ENCODE measurements at regions not wholly inside any gene's neighbourhood (a gene's known extent, or its start where the extent isn't known, plus 50 kb on each side); places are given as distances from the start of the nearest gene placed in this dataset.
"Not testable (repeated sequence)": the region's sequence is repeated elsewhere in the genome, so short reads cannot be mapped to it uniquely, and the experiment has no call there.

DNA sequence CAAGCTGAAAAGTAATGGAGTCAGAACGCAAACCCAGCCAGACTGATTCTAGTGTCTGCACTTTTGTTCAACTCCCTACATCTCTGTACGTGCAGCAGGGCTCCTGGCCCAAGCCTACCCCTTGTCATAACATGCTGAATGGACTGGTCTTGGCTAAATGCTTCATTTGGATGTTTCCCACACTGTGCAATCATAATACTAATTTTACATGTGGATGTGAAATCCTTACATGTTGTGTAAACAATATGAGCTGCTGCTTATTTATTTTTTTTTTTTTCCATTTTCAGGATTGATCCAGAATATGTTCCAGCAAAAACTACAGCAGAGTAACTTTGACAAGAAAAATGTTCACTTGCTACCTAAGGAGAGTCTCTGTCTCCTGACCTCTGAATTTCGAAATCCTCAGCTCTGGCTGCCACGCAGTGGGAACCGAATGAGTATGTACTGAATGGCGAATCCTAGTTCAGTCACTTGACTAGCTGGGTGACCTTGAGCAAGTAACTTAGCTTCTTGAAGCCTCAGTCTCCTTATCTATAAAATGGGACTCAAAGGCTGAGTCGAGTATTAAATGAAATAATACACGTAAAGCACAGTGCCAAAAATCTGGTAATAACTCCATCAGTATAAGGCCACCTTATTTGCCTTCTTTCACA is 133.4 kb downstream of the EHF start:
- no peak for DNase-seq (ENCODE audit: low read depth)

DNA sequence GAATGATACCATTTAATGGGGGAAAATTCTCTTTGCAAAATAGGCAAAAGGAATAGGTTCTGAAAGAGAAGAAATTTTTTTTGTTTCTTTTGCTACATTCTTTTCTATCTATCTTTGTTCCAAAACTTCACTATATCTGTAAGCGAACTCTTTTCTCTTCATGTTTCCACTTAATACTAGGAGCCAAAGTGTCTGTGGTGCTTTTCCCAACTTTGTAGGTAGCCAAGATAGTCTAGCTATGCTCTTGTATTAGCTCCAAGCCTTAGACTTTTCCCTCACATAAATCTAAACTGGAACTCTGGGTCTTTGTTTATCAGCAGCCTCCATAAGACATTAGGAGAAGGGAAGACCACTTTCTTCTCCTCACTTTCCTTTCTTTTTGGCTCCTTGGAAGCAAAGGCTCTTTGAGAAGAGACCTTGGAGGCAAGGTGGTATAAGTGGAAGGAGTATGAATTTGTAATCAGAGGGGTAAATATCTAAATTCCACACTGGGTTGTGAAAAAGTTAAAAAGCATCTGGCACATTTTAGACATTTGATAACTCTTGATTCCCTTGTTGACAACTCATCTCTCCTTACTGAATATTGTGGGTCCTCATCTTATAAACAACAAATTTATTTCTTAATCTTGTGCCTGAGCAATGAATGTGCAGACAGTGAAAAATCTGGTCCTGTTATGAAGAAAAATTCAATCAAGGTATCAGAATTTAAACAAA is 130.0 kb downstream of the EHF start:
- DNase-seq (ENCODE audit: low read depth) = no peak

DNA sequence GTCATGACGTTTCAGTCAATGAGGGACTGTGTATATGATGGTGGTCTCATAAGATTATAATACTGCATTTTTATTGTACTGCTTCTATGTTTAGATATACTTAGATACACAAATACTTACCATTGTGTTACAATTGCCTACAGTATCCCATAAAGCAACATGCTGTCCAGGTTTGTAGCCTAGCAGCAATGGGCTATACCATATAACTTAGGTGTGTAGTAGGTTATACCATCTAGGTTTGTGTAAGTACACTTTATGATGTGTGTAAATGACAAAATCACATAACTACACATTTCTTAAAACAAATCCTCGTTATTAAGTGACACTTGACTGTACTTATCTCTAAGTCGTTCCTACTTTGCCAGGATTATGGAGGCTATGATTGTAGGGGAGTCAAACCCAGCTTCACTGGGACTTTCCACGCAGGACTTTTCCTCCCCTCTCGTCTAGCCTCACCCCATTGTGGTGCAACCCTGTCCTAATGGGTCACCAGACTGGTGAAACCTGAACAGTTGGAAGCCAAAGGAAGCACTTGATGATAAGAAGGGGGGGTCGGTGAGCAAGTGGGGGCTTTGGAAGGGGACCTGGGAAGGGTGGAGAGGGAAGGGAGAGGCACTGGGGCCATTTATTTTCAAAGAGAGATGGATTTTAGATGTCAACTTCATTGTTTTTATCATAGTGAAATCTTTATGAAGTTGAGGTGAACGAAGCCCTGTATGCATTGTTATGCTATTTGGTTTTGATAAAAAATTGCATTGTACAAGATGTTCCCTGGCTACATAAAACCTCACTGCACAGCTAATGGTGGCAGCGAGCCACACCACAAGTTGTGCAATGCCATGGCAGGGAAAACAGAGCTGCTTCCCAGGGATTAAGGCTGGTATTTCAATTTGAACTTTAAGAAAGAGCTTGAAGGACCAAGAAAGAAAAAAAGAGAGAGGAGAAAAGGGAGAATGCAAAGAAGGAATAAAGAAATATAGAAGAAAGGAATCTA is 129.1 kb downstream of the EHF start:
- DNase-seq (ENCODE audit: low read depth) = peak; percentile 80

DNA sequence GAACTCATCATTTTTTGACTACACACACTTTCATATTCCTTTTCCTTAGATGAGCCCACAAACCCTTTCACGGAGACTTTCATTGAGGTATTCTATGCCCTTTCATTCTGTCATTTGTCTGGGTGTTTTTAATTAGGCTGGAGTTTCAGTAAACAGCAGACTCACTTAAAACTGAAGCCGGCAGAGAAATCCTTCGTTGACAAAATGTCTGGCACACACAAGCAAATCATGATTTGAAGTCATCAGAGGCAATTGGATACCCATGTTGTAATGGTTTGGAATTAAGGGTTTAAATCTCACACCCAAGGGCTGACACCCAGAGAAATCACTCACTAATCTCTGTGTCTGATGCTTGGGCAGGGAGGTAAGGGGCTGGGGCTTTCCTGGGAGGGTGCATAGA is 127.1 kb downstream of the EHF start:
- no peak for DNase-seq (ENCODE audit: low read depth)

DNA sequence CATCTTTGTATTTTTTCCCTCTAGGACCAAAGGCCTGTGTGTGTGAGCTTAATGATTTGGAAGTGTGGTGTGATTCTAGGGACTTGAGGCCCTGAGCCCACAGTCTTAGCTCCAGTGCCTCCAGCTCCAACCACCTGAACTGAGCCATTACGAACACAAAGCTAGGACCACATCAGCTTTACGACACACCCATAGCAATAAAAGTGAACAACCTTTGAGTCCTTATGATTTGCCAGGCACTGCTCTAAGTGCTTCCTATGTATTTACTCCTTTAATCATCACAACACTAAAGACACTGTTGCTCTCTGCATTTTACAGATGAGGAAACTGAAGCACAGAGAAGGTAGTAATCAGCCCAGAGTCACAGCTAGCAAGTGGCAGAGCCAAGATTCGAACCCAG is 126.4 kb downstream of the EHF start:
- DNase-seq (ENCODE audit: low read depth) = no peak

DNA sequence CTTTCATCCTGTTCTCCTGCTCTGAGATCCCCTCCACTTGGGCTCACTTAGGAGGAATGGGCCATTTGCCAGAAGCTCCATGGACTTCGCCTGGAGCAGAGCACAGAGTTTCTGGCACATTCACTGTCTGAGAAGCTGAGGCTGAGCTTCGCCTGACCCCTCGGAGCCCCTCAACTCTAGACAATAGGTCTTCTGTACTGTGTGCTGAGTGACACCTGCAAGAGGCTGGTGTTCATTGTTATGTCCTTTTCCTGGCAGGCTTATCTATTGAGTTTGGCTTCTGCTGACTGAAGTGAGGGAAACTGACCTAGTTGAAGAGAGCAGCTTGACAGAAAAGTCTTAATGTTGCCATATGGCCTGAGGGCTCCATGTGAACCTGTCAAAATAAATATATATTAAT is 124.3 kb downstream of the EHF start:
- no peak for DNase-seq (ENCODE audit: low read depth)

DNA sequence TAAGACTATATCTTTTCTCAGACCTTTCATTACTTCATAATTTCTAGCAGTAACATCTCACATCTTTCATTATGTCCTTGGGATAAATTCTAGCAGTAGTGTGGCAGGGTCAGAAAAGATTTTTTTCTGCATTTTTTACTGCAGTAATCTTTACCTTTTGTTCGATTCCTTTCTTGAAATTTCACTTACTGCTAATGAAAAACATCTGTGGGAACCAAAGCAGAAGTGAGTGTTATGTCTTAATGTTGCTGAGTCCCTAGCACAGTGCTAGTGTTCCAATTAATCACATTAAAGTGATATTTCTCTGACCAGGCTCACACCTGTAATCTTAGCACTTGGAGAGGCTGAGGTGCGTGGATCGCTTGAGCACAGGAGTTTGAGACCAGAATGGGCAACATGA is 123.6 kb downstream of the EHF start:
- DNase-seq (ENCODE audit: low read depth) = no peak

DNA sequence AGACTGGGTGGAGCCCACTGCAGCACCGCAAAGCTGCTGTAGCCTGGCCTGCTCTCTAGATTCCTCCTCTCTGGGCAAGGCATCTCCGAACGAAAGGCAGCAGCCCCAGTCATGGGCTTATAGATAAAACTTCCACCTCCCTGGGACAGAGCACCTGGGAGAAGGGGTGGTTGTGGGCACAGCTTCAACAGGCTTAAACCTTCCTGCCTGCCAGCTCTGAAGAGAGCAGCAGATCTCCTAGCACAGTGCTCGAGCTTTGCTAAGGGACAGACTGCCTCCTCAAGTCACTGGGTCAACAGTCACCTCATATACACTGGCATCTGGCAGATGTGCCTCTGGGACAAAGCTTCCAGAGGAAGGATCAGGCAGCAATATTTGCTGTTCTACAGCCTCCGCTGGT is 117.3 kb downstream of the EHF start:
- no peak for DNase-seq (ENCODE audit: low read depth)

DNA sequence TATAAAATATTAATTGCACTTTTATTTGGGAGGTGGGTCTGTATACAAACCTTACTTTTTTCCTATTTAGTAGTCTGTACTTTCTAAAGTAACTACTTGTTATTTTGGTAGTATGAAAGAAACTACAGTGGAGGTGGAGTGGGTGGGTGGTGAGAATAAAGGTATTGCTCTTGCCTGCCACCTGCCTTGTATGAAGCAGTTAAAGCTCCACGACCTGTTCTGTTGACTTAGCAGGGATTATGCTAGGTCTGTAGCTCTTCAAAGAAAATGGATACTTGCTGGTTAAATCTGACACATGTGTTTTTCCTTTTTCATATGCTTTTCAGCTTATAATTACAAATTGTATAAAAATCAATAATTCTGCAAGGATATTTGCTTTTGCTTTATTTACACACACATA is 111.9 kb downstream of the EHF start:
- no peak for DNase-seq (ENCODE audit: low read depth)

DNA sequence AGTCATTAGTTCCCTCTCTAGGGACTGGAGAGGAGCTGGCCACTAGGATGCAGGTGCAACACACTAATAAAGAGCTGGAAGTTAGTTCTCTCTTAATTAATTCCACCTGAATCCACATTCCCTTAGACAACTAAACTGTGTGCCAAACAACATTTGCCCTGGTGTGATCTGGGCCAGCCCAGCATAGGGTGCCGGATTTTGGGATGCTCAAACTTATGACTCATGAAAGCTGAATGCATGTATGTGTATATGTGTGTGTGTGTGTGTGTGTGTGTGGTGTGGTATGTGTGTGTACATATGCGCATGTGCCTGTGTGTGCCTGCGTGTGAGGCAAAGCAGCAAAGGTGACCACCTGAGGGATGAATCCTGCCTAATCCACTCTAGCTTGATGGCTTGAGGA is 110.7 kb downstream of the EHF start:
- DNase-seq (ENCODE audit: low read depth) = no peak

DNA sequence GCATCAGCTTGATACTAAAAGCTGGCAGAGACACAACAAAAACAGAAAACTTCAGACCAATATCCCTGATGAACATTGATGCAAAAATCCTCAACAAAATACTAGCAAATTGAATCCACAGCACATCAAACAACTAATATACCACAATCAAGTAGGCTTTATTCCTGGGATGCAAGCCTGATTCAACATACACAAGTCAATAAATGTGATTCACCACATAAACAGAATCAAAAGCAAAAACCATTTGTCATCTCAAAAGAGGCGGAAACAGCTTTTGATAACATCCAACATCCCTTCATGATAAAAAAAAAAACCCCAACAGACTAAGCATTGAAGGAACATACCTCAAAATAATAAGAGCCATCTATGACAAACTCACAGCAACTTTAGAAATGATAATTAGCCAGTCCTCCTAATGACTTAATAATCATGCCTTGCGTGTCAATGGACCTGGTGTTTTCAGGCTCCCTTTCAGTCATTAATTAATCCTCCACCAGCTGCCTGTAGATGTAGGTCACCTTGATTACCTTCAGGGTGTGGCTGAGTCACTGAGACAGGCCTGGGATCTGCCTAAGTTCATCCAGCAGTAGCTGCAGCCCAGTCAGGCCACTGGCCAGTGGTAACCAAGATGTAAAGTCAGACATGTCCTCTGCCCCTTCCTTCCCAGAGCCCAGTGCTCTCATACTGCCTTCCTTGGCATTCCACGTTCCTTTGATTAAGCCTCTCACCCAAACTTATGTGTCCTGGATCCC is 109.8 kb downstream of the EHF start:
- no peak for DNase-seq (ENCODE audit: low read depth)

DNA sequence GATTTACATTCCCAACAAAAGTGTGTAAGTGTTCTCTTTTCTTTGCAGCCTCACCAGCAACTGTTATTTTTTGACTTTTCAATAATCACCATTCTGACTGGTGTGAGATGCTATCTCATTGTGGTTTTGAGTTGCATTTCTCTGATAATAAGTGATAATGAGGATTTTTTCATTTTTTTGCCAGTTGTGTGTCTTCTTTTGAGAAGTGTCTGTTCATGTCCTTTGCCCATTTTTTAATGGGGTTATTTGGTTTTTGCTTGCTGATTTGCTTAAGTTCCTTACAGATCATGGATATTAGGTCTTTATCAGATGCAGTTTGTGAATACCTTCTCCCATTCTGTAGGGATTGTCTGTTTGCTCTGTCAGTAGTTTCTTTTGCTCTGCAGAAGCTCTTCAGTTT is 107.7 kb downstream of the EHF start:
- DNase-seq (ENCODE audit: low read depth) = no peak

DNA sequence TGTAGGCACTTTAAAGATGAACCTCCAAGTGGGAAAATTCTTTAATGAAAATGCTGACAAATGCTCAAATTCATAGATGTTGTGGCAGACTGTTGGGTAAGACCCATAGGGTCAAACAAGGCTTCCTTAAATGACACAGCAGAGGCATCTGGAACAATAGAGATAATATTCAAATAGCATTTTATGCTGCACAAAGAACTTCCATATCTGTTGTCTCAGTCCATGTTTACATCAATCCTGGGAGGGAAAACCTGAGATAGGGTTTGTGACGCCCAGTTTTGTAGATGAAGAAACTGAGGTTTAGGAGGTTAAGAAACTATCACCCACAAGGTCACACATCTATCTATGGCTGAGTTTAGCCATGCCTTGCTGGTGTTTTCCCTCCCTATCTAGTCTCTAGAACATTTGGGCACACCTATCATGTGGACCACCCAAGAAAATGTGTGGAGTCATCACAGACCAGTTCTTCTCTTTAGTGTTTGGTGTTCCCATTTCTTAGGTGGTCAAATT is 106.4 kb downstream of the EHF start:
- DNase-seq (ENCODE audit: low read depth) = no peak

DNA sequence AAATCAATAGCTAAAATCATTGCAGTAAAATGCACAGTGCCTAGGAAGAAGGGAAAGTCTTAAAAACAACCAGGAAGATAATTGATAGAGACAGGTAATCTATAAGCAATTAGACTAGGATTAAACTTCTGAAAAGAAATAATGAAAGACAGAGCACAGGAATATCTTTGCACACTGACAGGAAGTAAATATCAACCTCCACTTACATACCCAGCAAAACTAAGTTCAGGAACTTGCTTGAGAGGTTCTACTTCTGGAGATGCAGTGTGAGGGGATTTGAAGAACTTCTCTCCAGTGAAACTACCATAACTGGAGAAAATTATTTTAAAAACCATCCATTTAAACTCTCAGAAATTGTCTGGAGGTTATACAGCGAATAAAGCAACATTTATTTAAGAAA is 104.1 kb downstream of the EHF start:
- no peak for DNase-seq (ENCODE audit: low read depth)

DNA sequence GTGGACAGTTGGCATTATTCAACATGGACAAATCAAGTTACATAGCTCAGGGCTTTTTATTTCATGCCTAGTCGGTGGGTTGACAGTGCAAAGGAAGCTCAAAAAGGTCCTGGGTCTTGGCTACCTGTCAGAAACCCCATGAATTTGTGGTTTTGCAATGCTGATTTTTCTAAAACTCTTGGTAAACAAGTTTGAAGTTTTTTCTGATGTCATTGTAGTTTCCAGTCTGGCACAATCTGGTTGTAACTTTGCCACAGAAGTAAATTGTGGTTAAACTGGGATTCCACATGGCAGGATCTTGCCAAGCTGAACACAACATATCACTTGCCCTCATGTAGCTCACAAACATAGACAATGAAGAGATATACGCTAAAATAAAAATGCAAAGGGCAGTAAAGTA is 100.8 kb downstream of the EHF start:
- DNase-seq (ENCODE audit: low read depth) = no peak

DNA sequence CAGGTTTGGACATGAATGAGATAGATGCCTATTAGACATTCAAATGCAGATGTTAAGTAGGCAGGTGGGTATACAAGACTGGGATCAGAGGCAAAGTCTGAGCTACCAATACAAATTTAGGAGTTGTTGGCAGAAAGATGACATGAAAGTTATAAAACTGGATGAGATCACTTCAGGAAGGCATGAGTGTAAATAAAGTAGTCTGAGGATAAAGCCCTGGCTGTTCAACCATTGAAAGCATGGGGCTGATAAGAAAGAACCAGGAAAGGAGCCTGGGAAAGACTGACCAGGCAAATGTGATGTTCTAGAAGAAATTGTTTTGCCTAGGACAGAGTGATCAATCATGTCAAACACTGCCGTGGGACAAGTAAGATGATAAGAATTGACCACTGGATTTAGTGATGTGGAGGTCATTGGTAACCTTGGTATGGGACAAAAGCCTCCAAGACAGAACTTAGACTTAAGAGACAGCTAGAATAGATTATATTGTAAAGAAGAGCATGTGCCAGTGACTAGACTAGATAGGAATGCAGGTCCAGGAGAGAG is 98.5 kb downstream of the EHF start:
- no peak for DNase-seq (ENCODE audit: low read depth)

DNA sequence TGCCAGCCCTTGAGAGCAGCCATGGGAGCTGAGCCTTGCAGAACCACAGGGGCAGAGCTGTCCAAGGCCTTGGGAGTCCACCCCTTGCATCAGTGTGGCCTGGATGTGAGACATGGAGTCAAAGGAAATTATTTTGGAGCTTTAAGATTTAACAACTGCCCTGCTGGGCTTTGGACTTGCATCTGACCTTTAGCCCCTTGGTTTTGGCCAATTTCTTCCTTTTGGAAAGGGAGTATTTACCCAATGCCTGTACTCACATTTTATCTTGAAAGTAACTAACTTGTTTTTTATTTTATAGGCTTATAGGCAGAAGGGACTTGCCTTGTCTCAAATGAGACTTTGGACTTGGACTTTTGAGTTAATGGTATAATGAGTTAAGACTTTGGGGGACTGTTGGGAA is 92.7 kb downstream of the EHF start:
- not testable (repeated sequence) for DNase-seq (ENCODE audit: low read depth)

Measured in stromal cell of bone marrow (primary cell).